GM18861 (cell line): ENCODE measurements at regions not wholly inside any gene's neighbourhood (a gene's known extent, or its start where the extent isn't known, plus 50 kb on each side); places are given as distances from the start of the nearest gene placed in this dataset.

ENCODE experiments used
- ATAC-seq: cut with Tn5 transposase; IDR thresholded peaks from one replicate; pipeline ENCODE4 v1.9.1; 2021; ENCODE audit not compliant: unreplicated experiment

DNA sequence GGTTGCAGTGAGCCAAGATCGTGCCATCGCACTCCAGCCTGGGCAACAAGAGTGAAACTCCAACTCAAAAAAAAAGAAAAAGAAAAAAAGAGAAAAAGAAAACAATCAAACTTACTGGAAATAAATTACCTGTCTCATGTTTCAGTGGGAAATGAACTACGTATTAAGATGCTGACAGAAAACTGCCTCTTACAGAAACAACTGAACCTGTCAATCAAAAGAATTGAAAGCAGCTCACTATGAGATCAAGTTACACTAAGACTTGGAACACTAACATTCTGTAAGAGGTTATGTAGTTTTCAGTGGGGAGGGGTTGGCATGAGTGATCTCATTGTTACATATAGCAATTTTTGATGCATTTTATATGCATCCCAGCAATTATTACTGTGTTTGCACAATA lies 64.4 kb upstream of the SPATA31E1 start:
- ATAC-seq, result no peak

DNA sequence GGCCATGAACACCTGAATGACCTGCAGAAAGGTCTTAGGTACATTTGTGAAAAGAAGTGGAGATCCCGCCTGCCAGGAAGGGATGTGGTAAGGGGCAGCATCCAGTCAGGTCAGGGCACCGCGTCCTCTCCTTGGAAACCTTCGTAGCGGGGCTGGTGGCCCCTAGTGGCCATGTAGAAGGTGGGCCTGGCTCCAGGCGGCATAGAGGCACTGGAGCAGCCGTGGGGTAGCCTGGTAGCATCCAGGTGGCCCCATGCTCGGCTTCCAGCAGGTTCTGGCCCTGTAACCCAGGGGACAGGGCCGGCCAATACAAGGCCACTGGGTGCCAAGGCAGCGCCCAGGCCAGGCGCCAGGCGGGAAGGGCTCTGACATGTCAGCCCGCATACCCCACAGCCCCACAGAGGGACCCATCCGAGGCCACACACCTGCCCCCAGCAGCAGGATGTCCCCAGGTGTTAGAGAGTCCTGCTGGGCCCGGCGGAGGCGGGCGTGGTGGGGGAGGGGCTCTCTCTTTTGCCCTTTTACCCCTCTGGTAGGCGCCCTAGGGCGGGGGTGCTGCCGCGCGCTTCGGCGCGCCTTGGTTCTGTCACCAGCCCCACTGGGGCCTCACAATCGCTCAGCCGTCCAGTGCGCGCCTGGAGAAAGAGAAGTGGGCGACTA lies 58.3 kb upstream of the SPATA31E1 start:
- no peak for ATAC-seq

DNA sequence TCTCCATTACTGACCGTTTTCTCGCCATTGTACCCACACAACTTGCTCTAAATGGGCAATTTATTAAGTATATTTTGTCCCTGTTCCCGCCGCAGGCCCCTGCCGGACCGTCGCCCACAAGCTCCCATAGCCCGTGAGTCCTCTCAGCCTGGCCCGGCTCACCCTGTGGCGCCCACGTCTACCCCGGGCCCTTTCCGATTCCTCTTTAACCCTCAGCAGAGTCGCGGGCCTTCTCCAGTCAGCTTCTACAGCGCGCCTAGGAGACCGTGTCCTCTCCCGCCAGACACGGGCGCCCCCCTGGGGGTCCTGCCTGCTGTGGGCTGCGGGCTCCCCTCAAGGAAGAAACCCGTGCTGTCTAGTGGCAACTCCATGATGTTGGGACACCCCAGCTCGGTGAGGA lies 57.8 kb upstream of the SPATA31E1 start:
- ATAC-seq, result no peak

DNA sequence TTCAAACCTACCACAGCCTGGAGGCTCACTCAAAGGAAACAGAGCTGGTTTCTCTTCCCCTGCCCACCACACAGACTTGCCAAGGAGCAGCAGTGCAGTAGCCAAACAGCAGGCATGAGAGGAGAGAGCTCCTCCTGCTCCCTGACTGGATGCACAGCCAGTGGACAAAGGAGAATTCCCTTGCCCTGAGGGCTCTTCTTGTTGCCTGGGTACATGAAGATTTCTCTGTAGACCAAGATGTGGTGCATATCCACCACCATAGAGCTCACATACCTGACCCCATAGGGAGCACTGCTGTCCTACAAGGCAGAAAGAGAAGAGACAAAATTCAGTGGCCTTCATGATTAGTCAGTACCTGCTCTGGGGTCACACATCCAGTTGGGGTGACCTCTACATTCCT lies 56.3 kb upstream of the SPATA31E1 start:
- no peak for ATAC-seq

DNA sequence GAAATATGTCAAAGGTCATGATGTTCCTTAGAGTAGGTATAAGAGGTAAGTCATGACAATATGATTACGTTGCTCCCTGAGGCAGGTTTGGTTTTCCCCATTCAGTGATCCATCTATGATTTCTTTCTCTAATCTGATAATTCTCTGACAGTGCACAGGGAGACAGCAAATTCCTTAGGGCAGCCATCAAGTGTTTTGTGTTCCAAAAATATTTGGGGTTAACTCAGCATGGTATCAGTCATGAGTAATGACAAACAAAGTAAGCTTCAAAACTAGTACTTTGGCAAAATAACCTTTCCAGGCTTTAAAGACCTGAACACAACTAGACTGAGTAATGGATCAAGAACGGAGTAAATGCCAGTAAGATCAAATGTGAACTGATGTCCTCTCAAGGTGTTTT lies 55.3 kb upstream of the SPATA31E1 start:
- no peak for ATAC-seq

DNA sequence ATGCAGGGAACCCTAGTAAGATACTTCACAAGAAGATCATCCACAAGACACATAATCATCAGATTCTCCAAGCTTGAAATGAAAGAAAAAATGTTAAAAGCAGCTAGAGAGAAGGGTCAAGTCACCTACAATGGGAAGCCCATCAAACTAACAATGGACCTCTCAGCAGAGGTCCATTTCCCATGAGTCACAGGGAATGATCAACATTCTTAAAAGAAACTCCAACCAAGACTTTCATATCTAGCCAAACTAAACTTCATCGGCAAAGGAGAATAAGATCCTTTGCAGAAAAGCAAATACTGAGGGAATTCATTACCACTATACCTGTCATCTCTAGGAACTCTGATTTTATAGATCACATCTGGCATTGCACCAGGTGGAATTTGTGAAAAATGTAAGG lies 52.9 kb upstream of the SPATA31E1 start:
- ATAC-seq, result no peak

DNA sequence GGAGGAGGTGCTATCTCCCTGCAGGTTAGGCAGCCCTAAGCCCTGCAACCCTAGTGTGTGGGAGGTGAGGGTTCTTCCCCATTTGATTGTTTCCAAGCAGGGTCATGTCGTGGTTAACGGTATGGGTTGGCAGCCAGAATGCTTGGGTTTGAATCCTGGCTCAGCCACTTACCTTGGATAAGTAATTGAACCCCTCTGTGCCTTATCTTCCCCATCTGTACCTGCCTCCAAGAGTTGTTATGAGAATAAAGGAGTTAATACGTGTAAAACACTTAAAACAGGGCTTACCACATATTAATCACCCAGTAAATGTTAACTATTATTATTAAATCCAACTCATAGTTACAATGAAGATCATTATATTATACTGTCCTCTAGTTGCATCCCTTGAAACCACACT lies 52.2 kb upstream of the SPATA31E1 start:
- no peak for ATAC-seq

DNA sequence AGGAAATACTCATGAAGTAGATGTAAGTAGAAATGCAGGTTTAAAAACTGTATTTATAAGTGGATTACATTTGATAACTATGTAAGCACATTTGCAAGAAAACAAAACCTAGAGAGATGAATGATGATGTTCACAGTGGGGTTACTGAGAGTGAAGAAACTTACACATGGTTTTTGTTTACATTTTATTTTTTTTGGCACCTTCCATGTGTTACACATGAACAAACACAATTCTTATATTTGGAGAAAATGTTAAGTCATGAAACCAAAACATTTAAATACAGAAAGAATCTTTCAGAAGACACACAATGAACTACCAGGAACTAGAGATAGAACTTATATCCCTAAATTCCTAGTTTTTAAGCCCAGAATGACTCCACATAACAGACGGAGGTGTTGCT lies 51.5 kb upstream of the SPATA31E1 start:
- no peak for ATAC-seq
